BLaER1 (cell line): ENCODE measurements at regions not wholly inside any gene's neighbourhood (a gene's known extent, or its start where the extent isn't known, plus 50 kb on each side); places are given as distances from the start of the nearest gene placed in this dataset.

Experiments
- H3K27ac ChIP-seq: shearing (Covaris generic); formaldehyde crosslinking; 2 replicates; pipeline ENCODE4 v1.8.1; 2022
- H3K27me3 ChIP-seq: shearing (Covaris generic); formaldehyde crosslinking; 2 replicates; pipeline ENCODE4 v1.8.1; 2022
- H3K36me3 ChIP-seq: shearing (Covaris generic); formaldehyde crosslinking; 2 replicates; pipeline ENCODE4 v1.8.1; 2022
- H3K4me1 ChIP-seq: shearing (Covaris generic); formaldehyde crosslinking; 2 replicates; pipeline ENCODE4 v1.8.1; 2022
- H3K4me2 ChIP-seq: shearing (Covaris generic); formaldehyde crosslinking; 2 replicates; pipeline ENCODE4 v1.8.1; 2022
- H3K4me3 ChIP-seq: shearing (Covaris generic); formaldehyde crosslinking; 2 replicates; pipeline ENCODE4 v1.8.1; 2022
- H3K9ac ChIP-seq: shearing (Covaris generic); formaldehyde crosslinking; 2 replicates; pipeline ENCODE4 v1.8.1; 2022
- H3K9me3 ChIP-seq: shearing (Covaris generic); formaldehyde crosslinking; 2 replicates; pipeline ENCODE4 v1.8.1; 2022
- H4K20me1 ChIP-seq: shearing (Covaris generic); formaldehyde crosslinking; 2 replicates; pipeline ENCODE4 v1.8.1; 2022
- Cebpa-rat ChIP-seq: shearing (Covaris generic); IDR thresholded peaks from 2 replicates; pipeline ENCODE4 v1.8.1; 2022

DNA sequence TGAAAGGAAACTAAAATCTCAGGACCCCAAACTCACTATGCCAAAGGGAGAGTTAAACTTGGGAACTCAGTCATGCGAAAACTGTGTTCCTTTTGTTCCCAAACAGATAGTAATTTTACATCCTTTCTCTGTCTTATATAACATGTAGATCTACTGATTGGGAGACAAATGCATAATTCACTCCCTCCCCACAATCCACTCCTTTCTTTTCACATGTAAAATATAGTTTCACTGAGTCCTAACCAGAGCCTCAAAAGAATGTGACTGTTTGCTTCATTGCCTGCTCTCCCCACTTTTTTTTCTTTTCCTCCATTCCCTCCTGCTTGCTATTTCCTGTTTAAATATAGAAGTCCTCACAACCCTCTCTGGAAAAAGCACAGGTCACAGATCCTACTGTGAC lies 699.3 kb upstream of the ADGRL3 start:
- Histone ChIP-seq H3K27me3 (no peaks in the 10 kb centered on the region), H3K4me3 (no peak overlapping the region), H4K20me1 (no peaks in the 10 kb centered on the region), H3K9ac (no peak overlapping the region), H3K4me1 (no peaks in the 10 kb centered on the region), H3K36me3 (no peaks in the 10 kb centered on the region), H3K27ac (no peak overlapping the region), H3K4me2 (no peak overlapping the region), H3K9me3 (no peaks in the 10 kb centered on the region)
- TF ChIP-seq Cebpa-rat = no peak

DNA sequence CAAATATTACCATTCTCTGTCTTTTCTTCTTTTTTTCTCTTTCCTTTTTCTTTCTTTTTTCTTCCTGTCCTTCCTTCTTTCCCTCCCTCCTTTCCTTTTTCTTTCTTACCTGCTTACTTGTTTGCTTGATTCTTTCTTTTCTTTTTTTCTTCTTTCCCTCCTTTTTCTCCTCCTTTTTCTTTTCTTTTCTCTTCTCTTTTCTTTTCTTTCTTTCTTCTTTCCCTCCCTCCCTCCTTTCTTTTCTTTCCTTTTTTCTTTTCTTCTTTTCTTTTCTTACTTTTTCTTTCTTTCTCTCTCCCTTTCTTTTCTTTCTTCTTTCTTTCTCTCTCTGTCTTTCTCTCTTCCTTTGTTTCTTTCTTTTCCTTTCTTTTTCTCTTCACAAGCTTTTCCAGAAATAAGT lies 697.4 kb upstream of the ADGRL3 start:
- Histone ChIP-seq H4K20me1 (no peaks in the 10 kb centered on the region), H3K27me3 (no peaks in the 10 kb centered on the region), H3K4me2 (no peak overlapping the region), H3K36me3 (no peaks in the 10 kb centered on the region), H3K9me3 (no peaks in the 10 kb centered on the region), H3K9ac (no peak overlapping the region), H3K4me1 (no peaks in the 10 kb centered on the region), H3K4me3 (no peak overlapping the region), H3K27ac (no peak overlapping the region)
- no peak for TF ChIP-seq Cebpa-rat

DNA sequence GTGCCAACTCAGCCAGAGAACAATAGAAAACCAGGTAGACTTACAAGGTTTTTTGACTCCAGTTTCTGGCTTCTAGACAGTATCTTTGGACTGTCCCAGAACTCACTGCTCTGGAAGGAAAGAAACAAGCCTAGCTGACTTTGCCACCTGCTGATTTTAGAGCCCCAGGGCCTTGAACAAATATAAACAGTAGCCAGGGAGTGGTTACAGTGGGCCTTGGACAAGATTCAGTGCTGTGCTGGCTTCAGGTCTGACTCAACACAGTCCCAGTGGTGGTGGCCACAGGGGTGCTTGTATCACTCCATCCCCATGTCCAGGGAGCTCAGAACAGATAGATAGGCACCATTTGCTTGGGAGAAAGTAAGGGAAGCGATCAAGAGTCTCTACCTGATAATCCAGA lies 694.1 kb upstream of the ADGRL3 start:
- TF ChIP-seq Cebpa-rat = no peak
- H3K27ac ChIP-seq = no peak overlapping the region

DNA sequence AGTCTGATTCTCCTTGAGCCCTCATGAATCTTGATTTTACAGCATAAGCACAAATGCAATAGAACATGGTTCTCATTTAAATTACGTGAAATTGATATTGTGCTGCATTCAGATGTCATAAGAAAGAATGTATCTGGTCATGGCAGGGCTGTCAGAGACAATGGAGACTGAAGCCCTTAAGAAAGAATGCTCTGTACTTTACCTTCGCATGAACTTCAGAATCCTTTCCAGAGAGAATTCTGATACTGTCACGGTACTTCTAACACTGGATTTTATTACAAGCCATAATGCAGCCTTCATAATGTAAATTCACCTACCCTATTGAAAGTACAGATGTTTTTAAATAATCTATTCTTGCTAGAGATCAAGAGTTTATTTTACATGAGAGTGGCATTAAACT lies 677.9 kb upstream of the ADGRL3 start:
- H3K4me1 ChIP-seq = no peaks in the 10 kb centered on the region
- H4K20me1 ChIP-seq = no peaks in the 10 kb centered on the region
- no peak for TF ChIP-seq Cebpa-rat
- H3K4me3 ChIP-seq = no peak overlapping the region
- no peak overlapping the region for H3K27ac ChIP-seq
- no peak overlapping the region for H3K9ac ChIP-seq
- no peaks in the 10 kb centered on the region for H3K36me3 ChIP-seq
- H3K4me2 ChIP-seq = no peak overlapping the region
- H3K9me3 ChIP-seq = no peaks in the 10 kb centered on the region
- no peaks in the 10 kb centered on the region for H3K27me3 ChIP-seq

More for the DNA sequence above, 694.1 kb upstream of the ADGRL3 start:
- Histone ChIP-seq H3K36me3 (no peaks in the 10 kb centered on the region), H3K27me3 (no peaks in the 10 kb centered on the region), H3K9me3 (no peaks in the 10 kb centered on the region), H4K20me1 (no peaks in the 10 kb centered on the region), H3K9ac (no peak overlapping the region), H3K4me1 (no peaks in the 10 kb centered on the region), H3K4me2 (no peak overlapping the region), H3K4me3 (no peak overlapping the region)

DNA sequence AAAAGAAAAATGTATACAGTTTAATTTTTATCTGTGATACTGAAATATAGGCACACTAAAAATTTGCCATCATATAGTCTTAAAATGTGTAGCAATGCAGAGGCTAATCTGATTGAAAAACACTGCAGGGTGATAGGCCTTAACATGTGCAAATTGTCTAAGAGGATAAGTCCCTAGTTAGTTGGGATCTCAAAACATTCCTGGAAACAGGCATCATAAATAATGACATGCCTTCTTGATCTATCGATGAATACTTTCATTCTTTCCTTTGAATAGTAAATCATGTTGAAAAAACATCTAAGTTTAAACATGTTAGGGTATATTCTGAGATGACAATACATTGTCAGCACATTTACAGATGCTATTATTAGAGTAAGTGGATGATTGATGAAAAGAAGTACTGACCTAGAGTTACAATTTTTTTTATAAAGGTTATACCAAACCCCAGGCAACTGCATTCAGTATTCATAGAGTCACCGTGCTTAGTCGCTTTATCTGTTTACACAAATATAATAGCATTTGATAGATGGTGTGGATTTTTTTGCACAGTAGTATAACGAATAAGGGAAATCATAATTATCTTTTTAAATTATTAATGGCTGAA lies 668.2 kb upstream of the ADGRL3 start:
- Histone ChIP-seq H3K36me3 (no peaks in the 10 kb centered on the region), H3K4me1 (no peaks in the 10 kb centered on the region), H3K27me3 (no peaks in the 10 kb centered on the region), H4K20me1 (no peaks in the 10 kb centered on the region), H3K27ac (no peak overlapping the region), H3K4me3 (no peak overlapping the region), H3K9ac (no peak overlapping the region), H3K4me2 (no peak overlapping the region), H3K9me3 (no peaks in the 10 kb centered on the region)
- no peak for TF ChIP-seq Cebpa-rat

GRCh38 chr4:60544981-60545380 lies 655.1 kb upstream of the ADGRL3 start:
- no peaks in the 10 kb centered on the region for H3K4me1 ChIP-seq
- no peak overlapping the region for H3K4me3 ChIP-seq
- no peaks in the 10 kb centered on the region for H3K27me3 ChIP-seq
- H3K36me3 ChIP-seq = no peaks in the 10 kb centered on the region
- no peak overlapping the region for H3K27ac ChIP-seq
- TF ChIP-seq Cebpa-rat = no peak
- no peaks in the 10 kb centered on the region for H3K9me3 ChIP-seq
- H3K4me2 ChIP-seq = no peak overlapping the region
- H4K20me1 ChIP-seq = no peaks in the 10 kb centered on the region
- H3K9ac ChIP-seq = no peak overlapping the region

DNA sequence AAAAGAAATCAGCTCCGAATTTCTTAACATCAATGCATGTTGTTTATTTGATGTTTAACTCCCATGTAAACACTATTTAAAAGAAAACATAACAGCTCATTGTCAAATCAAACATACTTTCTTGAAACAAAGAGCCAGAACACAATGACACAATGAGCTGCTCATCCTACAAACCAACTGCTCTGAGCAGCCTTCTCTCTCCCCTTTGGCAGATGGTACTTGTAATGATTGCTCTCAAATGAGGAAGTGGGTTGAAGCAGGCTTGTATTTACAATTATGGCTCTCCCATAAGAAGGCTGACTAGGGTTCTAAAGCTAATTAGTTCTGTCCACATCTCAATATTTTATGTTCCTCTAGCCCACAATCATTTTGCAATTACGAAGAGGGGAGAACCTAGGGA lies 637.8 kb upstream of the ADGRL3 start:
- Histone ChIP-seq H3K4me1 (no peaks in the 10 kb centered on the region), H3K4me2 (no peak overlapping the region), H3K27me3 (no peaks in the 10 kb centered on the region), H3K27ac (no peak overlapping the region), H4K20me1 (no peaks in the 10 kb centered on the region), H3K9ac (no peak overlapping the region), H3K9me3 (no peaks in the 10 kb centered on the region), H3K36me3 (no peaks in the 10 kb centered on the region), H3K4me3 (no peak overlapping the region)
- no peak for TF ChIP-seq Cebpa-rat

- Histone ChIP-seq H3K4me1 (no peaks in the 10 kb centered on the region), H3K4me2 (no peak overlapping the region), H3K9me3 (no peaks in the 10 kb centered on the region), H3K27me3 (no peaks in the 10 kb centered on the region), H3K27ac (no peak overlapping the region), H3K9ac (no peak overlapping the region), H3K4me3 (no peak overlapping the region), H4K20me1 (no peaks in the 10 kb centered on the region), H3K36me3 (no peaks in the 10 kb centered on the region)
- TF ChIP-seq Cebpa-rat = no peak
These were observed 634.6 kb upstream of the ADGRL3 start for GRCh38 chr4:60565558-60565957.

GRCh38 chr4:60575336-60575735 lies 624.8 kb upstream of the ADGRL3 start:
- no peak for TF ChIP-seq Cebpa-rat
- no peaks in the 10 kb centered on the region for H3K9me3 ChIP-seq

DNA sequence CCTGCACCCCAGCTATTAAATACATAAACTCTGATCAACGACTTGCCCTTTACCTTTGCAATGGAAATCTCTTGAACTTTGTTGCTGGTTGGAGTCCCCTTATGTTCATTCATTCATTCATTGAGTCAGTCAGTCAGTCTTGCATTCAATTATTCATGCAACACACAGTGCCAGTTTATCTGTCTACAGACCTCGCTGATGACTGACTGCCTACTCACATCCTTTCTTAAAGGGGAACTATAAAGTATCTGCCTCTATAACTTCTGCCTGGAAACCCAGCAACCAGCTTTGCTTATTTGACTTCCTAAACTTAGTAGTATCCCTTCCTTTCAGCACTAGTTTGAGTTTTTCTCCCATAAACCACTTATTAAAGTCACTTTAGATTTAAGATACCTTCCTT lies 620.8 kb upstream of the ADGRL3 start:
- Histone ChIP-seq H3K4me1 (no peaks in the 10 kb centered on the region), H4K20me1 (no peaks in the 10 kb centered on the region), H3K27me3 (no peaks in the 10 kb centered on the region), H3K36me3 (no peaks in the 10 kb centered on the region), H3K4me3 (no peak overlapping the region), H3K4me2 (no peak overlapping the region), H3K9ac (no peak overlapping the region), H3K27ac (no peak overlapping the region), H3K9me3 (no peaks in the 10 kb centered on the region)
- TF ChIP-seq Cebpa-rat = no peak

More at GRCh38 chr4:60575336-60575735, 624.8 kb upstream of the ADGRL3 start:
- Histone ChIP-seq H4K20me1 (no peaks in the 10 kb centered on the region), H3K9ac (no peak overlapping the region), H3K36me3 (no peaks in the 10 kb centered on the region), H3K4me2 (no peak overlapping the region), H3K4me3 (no peak overlapping the region), H3K27ac (no peak overlapping the region), H3K27me3 (no peaks in the 10 kb centered on the region), H3K4me1 (no peaks in the 10 kb centered on the region)

GRCh38 chr4:60581919-60582536 lies 618.1 kb upstream of the ADGRL3 start:
- Histone ChIP-seq H3K36me3 (no peaks in the 10 kb centered on the region), H3K4me2 (no peak overlapping the region), H3K9me3 (no peaks in the 10 kb centered on the region), H3K27me3 (no peaks in the 10 kb centered on the region), H3K9ac (no peak overlapping the region), H4K20me1 (no peaks in the 10 kb centered on the region), H3K4me3 (no peak overlapping the region), H3K27ac (no peak overlapping the region), H3K4me1 (no peaks in the 10 kb centered on the region)
- TF ChIP-seq Cebpa-rat = no peak
